ENCODE measurements at regions not wholly inside any gene's neighbourhood (a gene's known extent, or its start where the extent isn't known, plus 50 kb on each side); places are given as distances from the start of the nearest gene placed in this dataset.

GRCh38 chr16:13394488-13394887 is 493.1 kb downstream of the SHISA9 start:
- DNase-seq (ENCODE audit: low read depth), result no peak

- DNase-seq (ENCODE audit: low read depth), result no peak
Observed at GRCh38 chr16:13397126-13397525, 495.7 kb downstream of the SHISA9 start.

- no peak for DNase-seq (ENCODE audit: low read depth)
Observed at GRCh38 chr16:13401641-13402040, 500.2 kb downstream of the SHISA9 start.

GRCh38 chr16:13402601-13403000 is 501.2 kb downstream of the SHISA9 start:
- no peak for DNase-seq (ENCODE audit: low read depth)

- no peak for DNase-seq (ENCODE audit: low read depth)
Observed at GRCh38 chr16:13403326-13403725, 501.9 kb downstream of the SHISA9 start.

- no peak for DNase-seq (ENCODE audit: low read depth)
Observed at GRCh38 chr16:13414154-13414553, 505.8 kb upstream of the ERCC4 start.

GRCh38 chr16:13419589-13419988 is 500.4 kb upstream of the ERCC4 start:
- DNase-seq (ENCODE audit: low read depth), result no peak

- no peak for DNase-seq (ENCODE audit: low read depth)
Observed at GRCh38 chr16:13421726-13422125, 498.2 kb upstream of the ERCC4 start.

- DNase-seq (ENCODE audit: low read depth), result peak; percentile 44
Observed at GRCh38 chr16:13425836-13426235, 494.1 kb upstream of the ERCC4 start.

GRCh38 chr16:13426269-13426668 is 493.7 kb upstream of the ERCC4 start:
- DNase-seq (ENCODE audit: low read depth), result peak; percentile 64

GRCh38 chr16:13426736-13427135 is 493.2 kb upstream of the ERCC4 start:
- no peak for DNase-seq (ENCODE audit: low read depth)

GRCh38 chr16:13427943-13428342 is 492.0 kb upstream of the ERCC4 start:
- no peak for DNase-seq (ENCODE audit: low read depth)

GRCh38 chr16:13429416-13429815 is 490.5 kb upstream of the ERCC4 start:
- DNase-seq (ENCODE audit: low read depth), result no peak

GRCh38 chr16:13435415-13435814 is 484.5 kb upstream of the ERCC4 start:
- no peak for DNase-seq (ENCODE audit: low read depth)

GRCh38 chr16:13435873-13436474 is 484.0 kb upstream of the ERCC4 start:
- no peak for DNase-seq (ENCODE audit: low read depth)

- DNase-seq (ENCODE audit: low read depth), result no peak
Observed at GRCh38 chr16:13436641-13437412, 483.1 kb upstream of the ERCC4 start.

- DNase-seq (ENCODE audit: low read depth), result no peak
Observed at GRCh38 chr16:13437413-13437795, 482.6 kb upstream of the ERCC4 start.

GRCh38 chr16:13438064-13438463 is 481.9 kb upstream of the ERCC4 start:
- no peak for DNase-seq (ENCODE audit: low read depth)

GRCh38 chr16:13439766-13440165 is 480.2 kb upstream of the ERCC4 start:
- no peak for DNase-seq (ENCODE audit: low read depth)

- no peak for DNase-seq (ENCODE audit: low read depth)
Observed at GRCh38 chr16:13441675-13442074, 478.3 kb upstream of the ERCC4 start.

- peak; percentile 55 for DNase-seq (ENCODE audit: low read depth)
Observed at GRCh38 chr16:13448346-13448745, 471.6 kb upstream of the ERCC4 start.

GRCh38 chr16:13453325-13453724 is 466.6 kb upstream of the ERCC4 start:
- no peak for DNase-seq (ENCODE audit: low read depth)

- DNase-seq (ENCODE audit: low read depth), result peak; percentile 18
Observed at GRCh38 chr16:13453938-13454553, 465.9 kb upstream of the ERCC4 start.

Measured in CMK (cell line).